Neural cell (in vitro differentiated cells): ENCODE measurements at regions not wholly inside any gene's neighbourhood (a gene's known extent, or its start where the extent isn't known, plus 50 kb on each side); places are given as distances from the start of the nearest gene placed in this dataset.

Experiments used
- H2AFZ ChIP-seq: fragments of 200-600, 300-800 bp; sonication (generic), shearing (Covaris generic); 2 replicates; pipeline ENCODE4 v1.6.0; 2014; ENCODE audit warnings: low read depth, mild to moderate bottlenecking, antibody characterized with exemption, low read length, moderate library complexity
- H3F3A ChIP-seq: fragments of 200-600 bp; shearing (Covaris generic); 2 replicates; pipeline ENCODE4 v1.6.1; 2016; ENCODE audit warnings: mild to moderate bottlenecking, moderate library complexity, mixed read lengths, antibody characterized with exemption, low read length; ENCODE audit not compliant: insufficient read depth, poor library complexity, severe bottlenecking
- H3K27ac ChIP-seq: fragments of 200-600, 300-800 bp; sonication (generic), shearing (Covaris generic); 2 replicates; pipeline ENCODE4 v1.5.1; 2014; ENCODE audit warnings: mild to moderate bottlenecking, low read length, moderate library complexity
- H3K27me3 ChIP-seq: fragments of 300-800, 200-600 bp; sonication (generic), shearing (Covaris generic); 2 replicates; pipeline ENCODE4 v1.6.0; 2014; ENCODE audit warnings: mild to moderate bottlenecking, low read depth, low read length, moderate library complexity; ENCODE audit not compliant: insufficient read depth
- H3K36me3 ChIP-seq: fragments of 300-800, 200-600 bp; sonication (generic), shearing (Covaris generic); 2 replicates; pipeline ENCODE4 v1.5.1; 2014; ENCODE audit warnings: mild to moderate bottlenecking, antibody characterized with exemption, low read length, moderate library complexity; ENCODE audit not compliant: insufficient read depth
- H3K4me2 ChIP-seq: fragments of 300-800, 200-600 bp; sonication (generic), shearing (Covaris generic); 2 replicates; pipeline ENCODE4 v1.6.0; 2014; ENCODE audit warnings: mild to moderate bottlenecking, low read length
- H3K4me3 ChIP-seq: fragments of 300-800, 200-600 bp; sonication (generic), shearing (Covaris generic); 2 replicates; pipeline ENCODE4 v1.5.1; 2014; ENCODE audit warnings: mild to moderate bottlenecking, low read length, moderate library complexity
- H3K79me2 ChIP-seq: fragments of 200-600 bp; shearing (Covaris generic); replicated peaks from 2 replicates; pipeline ENCODE4 v1.6.0; 2014; ENCODE audit warnings: mild to moderate bottlenecking, low read length, moderate library complexity; ENCODE audit not compliant: insufficient read depth
- H3K9ac ChIP-seq: fragments of 300-800, 200-600 bp; sonication (generic), shearing (Covaris generic); 2 replicates; pipeline ENCODE4 v1.6.1; 2016; ENCODE audit warnings: mild to moderate bottlenecking, low read length, mixed read lengths
- H3K9me2 ChIP-seq: fragments of 200-600 bp; shearing (Covaris generic); 2 replicates; pipeline ENCODE4 v1.6.1; 2016; ENCODE audit warnings: mild to moderate bottlenecking, low read length, mixed read lengths; ENCODE audit not compliant: insufficient read depth
- H3K9me3 ChIP-seq: fragments of 200-600, 300-800 bp; sonication (generic), shearing (Covaris generic); 2 replicates; pipeline ENCODE4 v1.6.1; 2016; ENCODE audit warnings: mild to moderate bottlenecking, mixed run types, low read length, moderate library complexity, mixed read lengths
- H4K20me1 ChIP-seq: fragments of 200-600 bp; shearing (Covaris generic); 2 replicates; pipeline ENCODE4 v1.6.1; 2016; ENCODE audit warnings: mild to moderate bottlenecking, mixed run types; ENCODE audit not compliant: insufficient read depth
- CTCF ChIP-seq: fragments of 450-650 bp; IDR thresholded peaks from 2 replicates; pipeline ENCODE4 v1.5.1; 2014; ENCODE audit warnings: antibody characterized with exemption, mild to moderate bottlenecking, moderate library complexity; ENCODE audit not compliant: poor library complexity, severe bottlenecking
- EP300 ChIP-seq: fragments of 450-650 bp; conservative IDR thresholded peaks from 2 replicates; pipeline ENCODE4 v1.6.1; 2014; ENCODE audit warnings: antibody characterized with exemption, mild to moderate bottlenecking, moderate library complexity; ENCODE audit not compliant: poor library complexity, severe bottlenecking
- EZH2 ChIP-seq: fragments of 200-600, 300-800 bp; shearing (Covaris generic), sonication (generic); IDR thresholded peaks from 2 replicates; pipeline ENCODE4 v1.6.1; 2014; ENCODE audit warnings: antibody characterized with exemption, low read length, borderline replicate concordance, mild to moderate bottlenecking; ENCODE audit not compliant: insufficient read depth, poor library complexity, severe bottlenecking
- MXI1 ChIP-seq: fragments of 450-650 bp; conservative IDR thresholded peaks from 2 replicates; pipeline ENCODE4 v1.6.1; 2014; ENCODE audit warnings: antibody characterized with exemption, mild to moderate bottlenecking; ENCODE audit not compliant: poor library complexity, severe bottlenecking
- POLR2AphosphoS5 ChIP-seq: IDR thresholded peaks from 2 replicates; pipeline ENCODE4 v1.6.1; 2012
- RAD21 ChIP-seq: fragments of 450-650 bp; conservative IDR thresholded peaks from 2 replicates; pipeline ENCODE4 v1.6.1; 2014; ENCODE audit warnings: antibody characterized with exemption, mild to moderate bottlenecking, moderate library complexity
- REST ChIP-seq: IDR thresholded peaks from 2 replicates; pipeline ENCODE4 v1.6.1; 2012; ENCODE audit warnings: borderline replicate concordance
- SMC3 ChIP-seq: fragments of 450-650 bp; conservative IDR thresholded peaks from 2 replicates; pipeline ENCODE4 v1.6.1; 2014; ENCODE audit warnings: antibody characterized with exemption, mild to moderate bottlenecking, moderate library complexity; ENCODE audit not compliant: poor library complexity
- TAF1 ChIP-seq: IDR thresholded peaks from 2 replicates; pipeline ENCODE4 v1.6.1; 2012; ENCODE audit warnings: low read depth

DNA sequence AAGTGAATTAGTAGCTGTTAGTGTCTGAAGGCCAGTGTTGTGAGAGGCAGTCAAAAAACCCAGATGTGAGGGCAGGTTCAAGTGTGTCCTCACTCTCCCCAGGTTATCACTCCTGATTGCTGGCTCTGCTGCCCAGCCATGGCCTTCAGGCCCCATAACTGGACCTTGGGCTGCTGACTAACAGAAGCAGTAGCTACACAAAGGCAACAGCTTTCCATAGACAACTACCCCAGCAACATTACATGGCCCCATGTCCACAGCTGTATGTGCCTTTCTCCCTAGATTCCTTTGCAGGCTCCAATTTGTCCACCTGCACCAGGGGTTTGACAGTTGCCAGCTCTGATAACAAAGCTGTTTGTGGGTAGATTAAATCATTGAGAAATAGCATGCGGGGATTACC lies 297.8 kb downstream of the ARL4A start:
- Histone ChIP-seq H3K4me3 (no peak overlapping the region), H3K4me2 (no peak overlapping the region), H3K27me3 (no peaks in the 10 kb centered on the region), H4K20me1 (no peaks in the 10 kb centered on the region), H3K9me3 (no peaks in the 10 kb centered on the region), H2AFZ (no peak overlapping the region), H3K9me2 (no peaks in the 10 kb centered on the region), H3K79me2 (no peaks in the 10 kb centered on the region), H3F3A (no peaks in the 10 kb centered on the region), H3K36me3 (no peaks in the 10 kb centered on the region), H3K9ac (no peak overlapping the region), H3K27ac (no peak overlapping the region)
- TF ChIP-seq EZH2 (no peak), SMC3 (no peak), POLR2AphosphoS5 (no peak), REST (no peak), MXI1 (no peak), CTCF (no peak), TAF1 (no peak), RAD21 (no peak), EP300 (no peak)

DNA sequence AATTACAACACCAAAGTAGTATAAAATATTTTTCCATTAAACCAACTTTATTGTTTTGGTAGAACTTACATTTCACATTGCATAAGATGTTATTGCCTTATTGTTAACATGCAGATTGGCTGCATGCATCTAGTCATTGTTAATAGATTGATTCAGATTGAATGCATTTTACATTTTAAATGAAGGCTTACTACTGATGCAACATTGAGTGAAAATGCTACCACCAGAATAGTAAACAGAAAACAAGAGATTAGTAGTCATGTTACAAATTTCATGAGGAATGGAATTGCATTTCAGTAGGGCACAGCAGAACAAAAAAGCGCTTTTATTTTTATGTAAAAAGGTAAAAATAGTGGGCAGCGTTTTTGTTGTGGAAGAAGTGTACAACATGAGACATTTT lies 298.3 kb downstream of the ARL4A start:
- H3K9me2 ChIP-seq: no peaks in the 10 kb centered on the region
- H3K79me2 ChIP-seq: no peaks in the 10 kb centered on the region
- H3K27me3 ChIP-seq: no peaks in the 10 kb centered on the region
- no peak overlapping the region for H3K4me3 ChIP-seq
- H3K9ac ChIP-seq: no peak overlapping the region
- H3K9me3 ChIP-seq: no peaks in the 10 kb centered on the region
- no peak for TF ChIP-seq REST
- no peak for TF ChIP-seq RAD21
- no peaks in the 10 kb centered on the region for H3K36me3 ChIP-seq
- H3F3A ChIP-seq: no peaks in the 10 kb centered on the region
- no peak overlapping the region for H2AFZ ChIP-seq
- no peaks in the 10 kb centered on the region for H4K20me1 ChIP-seq
- H3K4me2 ChIP-seq: no peak overlapping the region
- no peak overlapping the region for H3K27ac ChIP-seq
